Right atrium auricular region (tissue), 2 donors: ENCODE measurements at regions not wholly inside any gene's neighbourhood (a gene's known extent, or its start where the extent isn't known, plus 50 kb on each side); places are given as distances from the start of the nearest gene placed in this dataset.

Experiments used
- DNase-seq: peaks from one replicate; pipeline ENCODE4 v3.0.0-alpha.2; 2019; ENCODE audit warnings: low spot score
- H3K27ac ChIP-seq, 2 donors: fragments of 200-600 bp; sonication (generic); 1 replicate in 1 of 2; 2 replicates in 1 of 2; pipeline ENCODE4 v1.5.1; 2016 to 2019
- H3K27me3 ChIP-seq, 2 donors: fragments of 200-600 bp; sonication (generic); one replicate each; pipeline versions ENCODE4 v1.5.1 to v1.6.0; 2017 to 2019
- H3K36me3 ChIP-seq: fragments of 200-600 bp; sonication (generic); one replicate; pipeline ENCODE4 v1.5.1; 2016
- H3K4me1 ChIP-seq, 2 donors: fragments of 200-600 bp; sonication (generic); one replicate each; pipeline versions ENCODE4 v1.5.1 to v1.6.0; 2017 to 2019
- H3K4me3 ChIP-seq, 2 donors: fragments of 200-600 bp; sonication (generic); 1 replicate in 1 of 2; 2 replicates in 1 of 2; pipeline ENCODE4 v1.5.1; 2017 to 2019; ENCODE audit warnings: mild to moderate bottlenecking in 1 of 2, moderate library complexity in 1 of 2
- H3K9me3 ChIP-seq, 2 donors: fragments of 200-600 bp; sonication (generic); one replicate each; pipeline ENCODE4 v1.5.1; 2019
- CTCF ChIP-seq, 2 donors: fragments of 200-600 bp; sonication (generic); IDR thresholded peaks; one replicate each; pipeline ENCODE4 v1.5.1; 2019; ENCODE audit warnings: antibody characterized with exemption in 2 of 2

GRCh38 chr11:27203077-27203647 is 159.9 kb downstream of the CCDC34 start:
- Histone ChIP-seq H3K27ac (no peak overlapping the region), H3K4me3 (no peak overlapping the region), H3K27me3 (no peaks in the 10 kb centered on the region), H3K36me3 (no peaks in the 10 kb centered on the region), H3K4me1 (peaks cover 0 to 13% of the 10 kb centered on the region in 2 donors), H3K9me3 (no peaks in the 10 kb centered on the region)
- DNase-seq: no peak
- TF ChIP-seq CTCF (IDR thresholded peaks at IDR 0.05): no peak

GRCh38 chr11:27201454-27202302 is 161.1 kb downstream of the BBOX1 start:
- Histone ChIP-seq H3K27me3 (no peaks in the 10 kb centered on the region), H3K36me3 (no peaks in the 10 kb centered on the region), H3K4me1 (peaks cover 0 to 13% of the 10 kb centered on the region in 2 donors), H3K9me3 (no peaks in the 10 kb centered on the region), H3K27ac (peak overlapping the region in 1 of 2 donors; percentile 63), H3K4me3 (no peak overlapping the region)
- peak; percentile 91 for DNase-seq
- no peak for TF ChIP-seq CTCF (IDR thresholded peaks at IDR 0.05)

GRCh38 chr11:27200779-27201453 is 160.3 kb downstream of the BBOX1 start:
- TF ChIP-seq CTCF (IDR thresholded peaks at IDR 0.05): no peak
- no peak for DNase-seq
- H3K9me3 ChIP-seq: no peaks in the 10 kb centered on the region
- H3K4me3 ChIP-seq: no peak overlapping the region
- H3K27ac ChIP-seq: peak overlapping the region in 1 of 2 donors; percentile 63
- peaks cover 0 to 13% of the 10 kb centered on the region in 2 donors for H3K4me1 ChIP-seq
- H3K36me3 ChIP-seq: no peaks in the 10 kb centered on the region
- no peaks in the 10 kb centered on the region for H3K27me3 ChIP-seq

- no peak for TF ChIP-seq CTCF (IDR thresholded peaks at IDR 0.05)
- no peak for DNase-seq
- Histone ChIP-seq H3K27ac (no peak overlapping the region), H3K36me3 (no peaks in the 10 kb centered on the region), H3K27me3 (no peaks in the 10 kb centered on the region), H3K4me3 (no peak overlapping the region), H3K9me3 (no peaks in the 10 kb centered on the region), H3K4me1 (peaks cover 0 to 3% of the 10 kb centered on the region in 2 donors)
These were observed 155.7 kb downstream of the BBOX1 start for GRCh38 chr11:27196203-27196897.

GRCh38 chr11:27195837-27196202 is 155.2 kb downstream of the BBOX1 start:
- Histone ChIP-seq H3K4me1 (no peaks in the 10 kb centered on the region), H3K27me3 (no peaks in the 10 kb centered on the region), H3K27ac (no peak overlapping the region), H3K36me3 (no peaks in the 10 kb centered on the region), H3K4me3 (no peak overlapping the region), H3K9me3 (no peaks in the 10 kb centered on the region)
- TF ChIP-seq CTCF (IDR thresholded peaks at IDR 0.05): no peak
- no peak for DNase-seq
